ENCODE measurements at regions not wholly inside any gene's neighbourhood (a gene's known extent, or its start where the extent isn't known, plus 50 kb on each side); places are given as distances from the start of the nearest gene placed in this dataset.

DNA sequence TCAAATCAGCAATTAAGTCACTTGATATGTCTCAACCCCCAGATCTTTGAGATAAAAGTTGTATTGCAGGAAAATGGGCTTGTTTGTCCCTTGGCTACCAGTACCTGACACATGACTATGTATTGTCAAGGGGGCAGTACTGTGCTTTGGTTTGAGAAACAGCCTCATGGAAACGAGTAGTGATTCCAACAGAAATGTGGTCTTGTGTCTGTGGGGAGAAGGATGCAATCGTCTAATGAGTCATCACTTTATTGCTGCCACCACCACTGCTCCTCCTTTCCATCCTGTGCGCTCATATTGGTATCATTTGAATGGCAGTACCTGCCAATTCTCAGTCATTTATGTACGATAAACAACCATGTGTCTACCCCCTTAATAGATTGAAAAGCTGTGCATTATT, 72.8 kb upstream of the ARHGAP5 start:
- no peak for DNase-seq (ENCODE audit: low read depth in 2 of 2)

DNA sequence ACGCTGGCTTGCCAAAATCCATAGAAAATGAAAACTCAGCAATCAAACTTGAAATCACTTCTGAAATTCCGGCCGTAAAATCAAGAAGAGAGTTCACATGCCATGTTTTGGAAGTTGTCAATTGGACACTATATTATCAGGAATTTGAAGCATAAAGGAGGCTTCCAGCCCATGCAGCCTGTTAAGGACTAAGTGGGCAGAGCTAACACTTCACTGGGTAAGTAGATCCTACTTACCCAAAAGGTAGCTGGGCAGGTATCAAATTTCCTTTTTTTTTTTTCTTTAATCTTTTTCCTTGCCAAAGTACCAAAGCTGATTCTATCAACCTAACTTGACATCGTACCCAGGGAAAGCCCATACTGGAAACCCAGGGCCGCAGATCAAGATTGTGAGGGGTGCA, 71.5 kb upstream of the ARHGAP5 start:
- no peak for DNase-seq (ENCODE audit: low read depth in 2 of 2)

DNA sequence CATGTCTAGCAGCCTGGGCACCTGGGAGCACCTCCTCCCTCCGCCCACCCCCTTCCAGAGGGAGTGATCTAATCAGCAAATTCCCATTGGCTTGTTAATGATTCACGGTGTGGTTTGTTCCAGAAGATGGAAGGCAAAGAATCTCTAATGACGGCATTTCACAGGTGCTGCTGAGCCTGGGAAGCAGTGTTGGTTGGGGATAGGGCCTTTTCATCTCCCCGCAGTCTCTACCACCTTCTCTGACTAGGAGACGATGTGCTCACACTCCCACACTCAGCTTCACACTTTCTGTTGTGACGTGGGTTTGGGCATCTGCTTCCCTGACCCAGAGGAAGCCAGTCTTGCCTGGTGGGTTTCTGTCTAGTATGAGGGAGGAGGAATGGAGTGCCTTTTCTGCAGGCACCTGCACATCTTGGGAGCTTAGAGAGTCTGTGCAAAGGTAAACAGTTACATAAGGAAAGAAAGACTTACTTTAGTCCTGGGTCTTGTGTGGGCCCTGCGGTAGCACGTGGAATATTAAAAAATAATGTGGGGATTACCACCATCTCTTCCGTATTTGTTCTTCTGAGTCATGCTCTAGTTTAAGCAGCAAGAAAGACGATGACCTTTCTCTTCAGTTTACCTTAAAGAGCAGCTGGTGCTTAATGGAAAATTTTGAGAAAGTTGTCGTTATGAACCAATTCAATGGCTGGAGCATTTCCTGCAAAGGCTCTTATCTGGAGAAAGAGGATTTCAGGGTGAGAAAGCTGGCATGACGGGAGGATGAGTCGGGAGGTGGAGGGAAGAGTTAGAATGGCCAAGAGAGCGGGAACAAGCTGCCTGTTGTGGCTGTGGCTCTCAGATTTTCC, 70.6 kb upstream of the ARHGAP5 start:
- no peak for DNase-seq (ENCODE audit: low read depth in 2 of 2)

DNA sequence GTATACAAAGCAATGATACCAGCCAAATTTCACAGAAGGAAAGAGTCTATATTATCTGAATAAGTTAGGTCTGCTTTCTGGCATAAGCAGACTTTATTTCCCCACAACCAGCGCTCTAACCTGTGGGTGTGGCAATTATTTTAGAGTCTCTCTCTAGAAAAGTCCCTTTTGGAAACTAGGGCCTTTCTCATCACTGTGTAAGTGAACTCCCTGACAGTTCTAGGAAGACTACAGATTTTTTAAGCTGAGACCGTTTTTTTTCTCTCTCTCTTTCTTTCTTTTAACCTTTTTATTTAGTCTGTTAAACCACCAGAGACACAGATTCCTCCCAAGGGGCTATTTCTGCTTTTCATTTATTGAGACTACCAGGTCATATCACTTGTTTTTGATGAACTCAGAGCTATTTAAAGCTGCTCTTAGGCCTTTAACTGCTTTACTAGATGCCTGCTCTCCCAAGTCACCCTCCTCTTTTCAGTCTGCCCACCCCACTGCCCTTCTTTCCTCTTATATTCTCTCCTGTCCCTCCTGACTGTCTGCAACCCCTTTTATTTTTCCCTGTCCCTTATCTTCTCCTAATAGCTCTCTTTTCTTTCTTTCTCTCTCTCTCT, 69.2 kb upstream of the ARHGAP5 start:
- DNase-seq (ENCODE audit: low read depth in 2 of 2) = no peak

DNA sequence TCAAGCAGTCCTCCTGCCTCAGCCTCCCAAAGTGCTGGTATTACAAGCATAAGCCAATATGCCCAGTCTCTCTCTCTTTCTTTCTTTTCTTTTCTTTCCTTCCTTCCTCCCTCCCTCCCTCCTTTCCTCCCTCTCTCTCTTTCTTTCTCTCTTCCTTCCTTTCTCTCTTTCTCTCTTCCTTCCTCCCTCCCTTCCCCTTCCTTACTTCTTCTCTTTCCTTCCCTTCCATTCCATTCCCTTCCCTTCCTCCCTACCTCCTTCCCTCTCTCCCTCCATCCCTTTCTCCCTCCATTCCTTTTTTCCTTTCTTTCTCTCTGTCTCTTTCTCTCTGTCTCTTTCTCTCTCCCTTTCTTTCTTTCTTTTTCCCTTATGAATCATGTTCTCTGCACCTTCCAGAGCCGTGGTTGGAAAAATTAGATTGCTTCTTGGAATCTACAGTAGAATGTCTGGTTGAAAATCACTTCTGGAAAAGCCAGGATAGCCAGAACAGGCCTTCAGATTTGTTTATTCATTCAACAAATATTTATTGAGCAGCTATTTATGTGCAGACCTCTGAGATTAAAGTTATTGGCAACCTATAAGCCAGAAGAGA, 68.4 kb upstream of the ARHGAP5 start:
- no peak for DNase-seq (ENCODE audit: low read depth in 2 of 2)

DNA sequence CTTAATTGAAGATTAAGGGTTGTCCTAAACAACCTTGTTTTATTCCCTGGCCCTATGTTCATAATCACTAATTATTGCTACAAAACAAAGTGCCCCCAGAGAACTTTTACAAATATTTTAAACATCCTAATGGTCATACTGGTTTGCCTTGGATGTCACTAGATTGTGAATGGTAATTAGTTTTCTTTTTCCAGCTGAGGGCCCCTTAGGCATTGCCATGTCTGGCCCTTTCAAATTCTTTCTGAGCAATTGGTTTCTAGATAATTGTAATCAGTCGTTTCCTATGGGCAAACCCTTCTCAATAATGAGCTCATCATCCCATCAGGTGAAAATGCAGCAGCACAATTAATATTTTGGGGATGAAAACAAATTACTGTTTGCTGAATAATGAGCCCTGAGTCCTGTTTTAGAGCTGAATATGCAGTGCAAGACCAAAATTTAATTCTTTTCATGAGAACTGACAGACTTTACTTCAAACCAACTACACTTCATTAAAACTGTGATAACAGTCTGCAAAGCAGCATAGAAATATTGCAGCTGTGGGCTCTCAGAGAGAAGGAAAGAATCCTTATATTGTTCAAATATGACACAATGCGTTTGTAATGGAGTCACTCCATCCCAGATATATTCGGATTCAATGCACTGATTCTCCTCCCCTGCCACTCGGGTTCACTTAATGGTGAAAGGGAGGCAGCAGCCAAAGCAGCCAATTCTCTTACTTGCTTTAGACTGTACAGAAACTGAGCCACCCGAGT, 67.7 kb upstream of the ARHGAP5 start:
- no peak for DNase-seq (ENCODE audit: low read depth in 2 of 2)

DNA sequence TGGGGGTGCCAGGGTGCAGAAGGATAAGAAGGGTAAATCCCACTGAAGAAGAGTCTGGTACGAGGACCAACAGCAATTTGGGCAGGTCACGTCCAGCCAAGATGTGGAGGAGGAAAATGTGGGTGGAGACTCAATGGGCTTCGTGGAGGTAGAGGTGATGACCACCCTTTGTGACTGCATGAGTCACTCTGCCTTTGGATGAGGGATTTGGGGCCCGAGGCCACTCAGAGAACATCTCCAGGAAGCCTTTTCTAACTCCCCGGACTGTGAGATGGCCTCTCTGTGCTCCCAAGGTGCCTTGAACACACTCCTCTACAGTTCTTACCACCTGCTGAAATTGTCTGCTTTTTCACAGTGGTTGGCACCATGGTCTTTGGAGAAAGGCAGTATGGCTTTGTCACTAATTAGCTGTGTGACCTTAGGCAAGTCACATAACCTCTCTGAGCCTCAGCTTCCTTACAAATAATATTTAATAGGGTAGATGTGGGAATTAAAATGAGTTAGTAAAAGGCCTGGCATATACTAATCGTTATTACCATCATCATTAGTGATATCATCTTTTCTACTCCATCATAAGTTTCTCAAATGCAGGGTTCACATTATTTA, 67.0 kb upstream of the ARHGAP5 start:
- DNase-seq (ENCODE audit: low read depth in 2 of 2) = no peak

DNA sequence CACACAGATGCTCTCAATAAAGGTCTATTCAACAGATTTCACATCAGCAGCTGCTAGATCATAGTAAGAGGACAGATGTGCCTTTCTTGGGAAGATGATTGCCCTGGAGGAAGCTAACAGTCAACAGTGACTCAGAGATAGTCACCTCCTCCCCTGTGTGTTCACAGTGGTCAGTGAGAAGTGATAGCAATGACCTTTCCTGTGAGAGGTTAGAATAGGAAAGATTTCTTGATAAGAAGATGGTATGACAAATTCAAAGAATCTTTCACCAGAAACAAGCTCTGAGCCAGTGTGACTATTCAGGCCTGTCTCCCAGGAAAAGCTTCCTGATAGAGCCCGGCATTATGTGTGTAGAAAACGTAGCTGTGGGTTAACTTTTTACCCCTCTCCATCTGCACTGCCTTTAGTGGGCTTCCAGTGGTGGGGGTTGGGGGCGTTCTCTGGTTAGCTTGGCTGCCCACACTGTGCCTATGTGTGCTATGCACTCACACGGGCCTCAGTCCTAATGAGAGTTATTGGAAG, 66.4 kb upstream of the ARHGAP5 start:
- no peak for DNase-seq (ENCODE audit: low read depth in 2 of 2)

DNA sequence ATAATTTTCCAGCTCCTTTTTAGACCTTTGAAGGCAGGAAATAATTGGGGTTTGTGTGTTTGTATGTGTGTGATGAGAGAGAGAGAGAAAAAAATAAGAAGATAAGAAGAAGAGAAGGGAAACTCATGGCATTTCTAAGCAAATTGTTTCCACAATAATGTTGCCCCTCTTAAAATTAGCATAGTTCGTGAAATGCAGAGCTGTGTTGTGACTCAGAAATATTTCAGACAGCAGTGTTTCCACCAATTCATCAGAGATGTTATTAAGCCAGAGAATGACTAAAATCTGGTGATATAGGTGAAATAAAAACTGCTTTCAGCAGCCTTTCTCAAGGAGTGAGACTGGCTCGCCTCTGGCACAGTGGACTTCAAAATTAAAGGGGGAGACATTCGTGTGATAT, 65.9 kb upstream of the ARHGAP5 start:
- no peak for DNase-seq (ENCODE audit: low read depth in 2 of 2)

DNA sequence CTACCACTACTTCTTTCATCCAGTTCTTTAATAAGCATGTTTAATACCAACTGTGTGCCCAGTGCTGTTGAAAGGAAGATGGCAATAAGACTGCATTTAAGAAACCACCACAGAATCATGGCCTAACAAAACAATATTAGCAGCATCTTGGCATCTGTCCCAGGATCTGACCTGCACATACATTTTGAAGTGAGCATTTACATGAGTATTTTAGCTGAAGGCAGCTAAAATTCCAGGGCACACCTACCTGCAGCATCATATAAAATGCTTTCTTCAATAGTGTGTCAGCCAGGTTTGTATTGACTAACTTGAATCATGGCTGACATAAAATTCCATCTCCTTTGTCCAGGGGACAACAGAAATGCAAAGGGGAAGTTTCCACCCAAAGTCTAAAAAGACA, 65.0 kb upstream of the ARHGAP5 start:
- DNase-seq (ENCODE audit: low read depth in 2 of 2) = no peak

DNA sequence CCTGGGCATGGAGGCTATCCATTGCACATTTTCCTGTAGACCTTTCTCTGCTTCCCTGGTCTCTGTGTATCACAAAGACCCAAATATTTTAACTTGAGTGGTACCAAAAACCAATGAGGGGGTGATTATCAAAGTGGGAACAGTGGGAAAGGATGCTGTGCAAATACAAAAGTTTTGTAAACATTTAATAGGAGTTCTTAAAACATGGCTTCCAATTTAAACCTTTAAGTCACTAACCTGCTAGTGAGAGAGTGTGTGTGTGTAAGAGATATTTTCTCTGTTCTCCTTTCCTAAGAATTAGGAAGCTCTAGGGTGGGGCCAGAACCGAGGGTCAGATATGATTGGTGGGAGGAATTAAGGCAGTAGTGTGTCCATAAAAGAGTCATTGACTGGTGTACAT, 64.5 kb upstream of the ARHGAP5 start:
- DNase-seq (ENCODE audit: low read depth in 2 of 2) = no peak

DNA sequence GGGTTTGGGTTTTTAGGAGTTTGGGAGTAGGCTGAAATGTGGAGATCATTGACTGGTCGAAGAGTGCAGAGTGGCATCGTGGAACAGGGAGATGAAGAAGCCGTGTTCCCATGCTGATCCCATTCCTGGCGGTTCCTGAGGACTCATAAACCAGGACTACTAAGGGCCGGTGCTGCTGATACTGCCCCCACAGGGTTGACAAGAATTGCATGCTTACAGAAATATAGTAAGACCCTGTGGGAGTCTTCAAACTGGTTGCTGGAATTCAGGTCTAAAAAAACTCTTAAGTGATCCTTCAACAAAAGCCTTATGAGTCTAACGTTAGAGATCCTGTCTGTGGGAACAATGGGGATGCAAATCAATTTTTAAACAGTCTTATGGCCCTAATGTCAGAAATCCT, 64.0 kb upstream of the ARHGAP5 start:
- no peak for DNase-seq (ENCODE audit: low read depth in 2 of 2)

DNA sequence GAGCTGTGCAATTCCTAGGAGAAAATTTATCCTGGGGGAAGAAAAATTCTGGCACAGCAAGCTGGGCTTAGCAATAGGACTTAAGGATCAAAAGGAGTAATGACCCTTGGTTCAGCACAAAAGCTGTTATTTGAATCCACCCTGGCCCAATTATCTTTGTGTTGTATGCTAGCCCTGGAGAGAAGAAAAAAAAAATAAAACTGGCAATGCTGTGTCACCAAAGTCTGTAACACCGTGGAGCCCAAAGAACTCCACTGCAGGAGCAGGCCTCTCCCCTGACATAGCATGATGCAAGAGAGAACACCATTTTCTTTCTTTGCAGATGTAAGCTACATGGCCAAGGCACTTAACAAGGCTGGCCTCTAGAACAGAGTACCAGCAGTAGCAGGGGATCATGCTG, 63.0 kb upstream of the ARHGAP5 start:
- no peak for DNase-seq (ENCODE audit: low read depth in 2 of 2)

DNA sequence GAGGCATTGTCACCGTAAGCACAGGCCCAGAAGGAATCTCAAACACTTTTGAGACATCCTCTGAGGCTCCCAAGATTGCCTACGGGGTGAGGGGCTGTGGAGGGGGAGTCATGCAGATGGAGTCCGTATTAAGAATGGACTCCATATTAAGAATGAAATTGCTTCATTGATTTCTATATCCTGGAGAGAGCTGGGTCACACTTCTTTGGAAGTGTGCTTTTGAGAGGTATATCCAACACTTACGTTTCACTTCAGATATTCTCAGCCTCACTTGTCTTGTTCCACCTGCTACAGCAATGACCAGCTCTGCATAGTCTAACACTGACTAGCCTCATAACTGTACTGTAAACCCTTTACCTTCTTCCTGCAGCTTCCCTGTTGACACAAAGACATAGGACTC, 62.6 kb upstream of the ARHGAP5 start:
- no peak for DNase-seq (ENCODE audit: low read depth in 2 of 2)

DNA sequence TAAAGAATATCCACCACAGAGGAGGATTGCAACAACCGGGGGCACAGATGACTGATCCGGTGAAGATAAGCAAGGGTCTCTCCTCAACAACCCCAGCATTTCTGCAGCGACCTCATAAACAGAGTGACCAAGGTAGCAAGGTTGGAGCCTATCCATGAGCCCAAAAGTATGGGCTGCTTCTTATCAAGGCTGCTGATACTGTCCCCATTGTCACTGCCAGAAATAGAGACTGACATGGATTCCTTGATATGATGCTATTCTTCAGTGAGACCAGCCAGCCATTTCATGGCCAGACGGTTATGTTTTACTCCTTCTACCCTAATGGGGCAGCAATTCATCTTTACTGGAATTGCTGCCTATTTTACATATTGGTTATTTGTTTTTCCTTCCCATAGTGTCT, 61.9 kb upstream of the ARHGAP5 start:
- no peak for DNase-seq (ENCODE audit: low read depth in 2 of 2)

DNA sequence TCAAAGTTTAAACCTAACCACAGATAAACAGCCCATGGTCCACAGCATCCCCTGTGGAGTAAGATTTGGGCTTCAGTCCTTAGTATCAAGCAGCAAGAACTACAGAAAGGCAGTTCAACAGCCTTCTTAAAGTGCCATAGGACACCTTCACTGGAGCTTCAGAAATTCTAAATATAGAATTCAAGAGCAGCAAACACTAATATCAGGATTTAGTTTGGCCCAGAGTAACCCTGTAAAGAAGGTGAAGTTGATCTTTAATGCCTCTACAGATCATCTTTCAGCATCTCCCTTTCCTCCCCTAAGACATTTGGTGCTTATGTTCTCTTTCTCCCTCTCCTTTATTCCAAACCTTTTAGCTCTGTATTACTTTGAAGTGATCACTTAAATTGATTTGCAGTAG, 59.5 kb upstream of the ARHGAP5 start:
- no peak for DNase-seq (ENCODE audit: low read depth in 2 of 2)

DNA sequence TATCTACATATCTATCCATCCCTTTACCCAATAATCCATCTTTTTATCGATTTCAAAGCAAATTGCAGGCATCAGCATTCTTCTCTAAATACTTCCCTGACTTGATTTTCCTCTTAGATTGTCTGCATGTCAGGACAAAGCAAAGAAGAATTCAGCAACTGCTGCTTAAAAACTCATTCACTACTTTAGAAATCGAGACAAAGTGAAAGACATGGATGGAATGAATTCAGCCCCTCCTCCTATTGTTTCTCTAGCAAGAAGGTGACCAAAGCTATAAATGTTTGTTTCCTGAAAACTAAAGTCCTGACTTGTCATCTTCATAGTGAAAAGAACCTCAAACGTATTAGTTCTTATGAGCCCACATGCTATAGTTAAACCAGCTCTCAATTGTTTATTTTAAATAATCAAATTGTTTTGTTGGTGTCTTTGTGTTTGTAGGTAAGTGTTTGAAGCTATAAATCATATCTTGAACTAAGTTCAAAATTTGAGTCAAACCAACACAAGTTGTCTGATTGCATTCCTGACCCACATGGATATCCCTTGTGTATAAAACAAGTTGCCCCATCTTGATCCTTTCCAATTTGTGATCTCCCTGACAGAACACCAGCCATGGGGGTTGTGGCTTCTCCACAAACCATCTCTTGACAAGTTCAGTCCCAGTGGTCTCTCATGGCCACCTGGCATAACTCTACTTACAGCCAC, 58.6 kb upstream of the ARHGAP5 start:
- no peak for DNase-seq (ENCODE audit: low read depth in 2 of 2)

DNA sequence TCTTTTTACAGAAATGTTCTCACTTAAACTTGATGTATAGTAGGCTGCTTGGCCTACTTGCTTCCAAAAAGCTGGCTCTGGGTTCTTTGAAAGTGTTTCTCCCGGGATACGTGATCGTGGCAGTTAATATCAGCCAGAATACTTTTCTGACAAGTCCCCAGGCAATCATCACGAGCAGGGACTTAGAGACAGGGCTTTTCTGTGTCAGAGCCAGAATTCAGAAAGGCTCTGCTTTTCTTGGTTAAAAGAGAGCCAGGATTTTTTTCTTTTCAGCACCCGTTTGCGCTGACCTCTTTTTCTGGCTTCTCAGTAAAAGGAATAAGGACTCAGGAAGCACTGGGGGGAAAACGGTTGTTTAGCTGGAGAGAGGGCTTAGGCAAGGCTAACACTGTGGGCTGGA, 57.8 kb upstream of the ARHGAP5 start:
- no peak for DNase-seq (ENCODE audit: low read depth in 2 of 2)

DNA sequence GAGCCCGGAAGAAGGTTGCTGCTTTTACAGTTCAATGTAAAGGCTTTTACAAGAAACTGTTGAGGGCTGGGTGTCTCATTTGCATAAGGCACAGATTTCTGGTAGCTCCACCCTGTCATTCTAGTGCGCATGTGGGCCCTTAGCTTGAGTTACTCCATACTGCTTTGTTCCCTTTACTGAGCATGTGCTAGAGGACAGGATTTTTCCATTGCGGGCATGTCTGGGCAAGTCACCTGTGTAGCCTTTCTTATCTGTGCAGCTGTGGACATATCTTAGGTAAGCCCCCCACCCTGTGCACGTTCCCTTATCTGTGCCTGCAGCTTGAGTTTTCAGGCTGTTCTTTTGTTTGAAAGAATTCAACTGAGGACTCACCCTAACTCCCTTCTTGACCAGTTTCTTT, 56.2 kb upstream of the ARHGAP5 start:
- DNase-seq (ENCODE audit: low read depth in 2 of 2) = no peak

DNA sequence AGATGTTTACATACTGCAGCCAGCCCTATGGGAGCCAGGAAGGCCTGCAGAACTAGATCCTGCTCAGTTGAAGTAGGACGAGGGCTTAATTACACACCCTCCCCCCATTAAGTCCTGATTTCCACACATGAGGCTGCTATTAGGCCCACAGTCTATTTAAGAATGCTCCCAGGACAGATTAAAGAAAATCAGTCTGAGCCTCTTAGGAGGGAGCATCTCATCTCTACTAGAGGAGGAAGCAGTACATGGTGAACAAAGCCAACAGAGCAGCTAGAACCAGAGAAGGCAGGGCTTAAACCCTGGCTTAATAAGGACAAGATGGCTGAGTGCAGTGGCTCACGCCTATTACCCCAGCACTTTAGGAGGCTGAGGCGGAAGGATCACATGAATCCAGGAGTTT, 55.8 kb upstream of the ARHGAP5 start:
- DNase-seq (ENCODE audit: low read depth in 2 of 2) = no peak

DNA sequence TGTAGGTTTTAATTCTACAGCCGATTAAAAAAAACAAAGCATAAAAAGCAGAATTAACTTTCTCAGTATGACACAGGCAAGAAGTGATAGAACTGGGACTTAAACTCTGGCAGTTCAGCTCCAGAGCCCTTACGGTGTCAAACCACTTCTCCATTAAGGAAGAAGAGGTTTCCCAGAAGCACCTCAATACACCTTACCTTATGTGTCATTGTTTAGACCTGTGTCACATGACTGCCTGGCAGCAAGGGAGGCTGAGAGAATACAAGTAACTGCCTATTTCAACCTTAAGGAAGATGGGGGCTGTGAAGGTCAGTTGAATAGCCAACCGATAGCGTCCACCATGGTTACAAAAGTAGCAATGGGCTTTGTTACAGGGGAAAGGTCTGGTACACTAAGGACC, 54.6 kb upstream of the ARHGAP5 start:
- DNase-seq (ENCODE audit: low read depth in 2 of 2) = no peak

Measured in stimulated activated CD4-positive, alpha-beta T cell treated with anti-CD3 and anti-CD28 coated beads, Interleukin-4, amount 100 ng/mL, for 48 hours (primary cell).